ENCODE measurements at regions not wholly inside any gene's neighbourhood (a gene's known extent, or its start where the extent isn't known, plus 50 kb on each side); places are given as distances from the start of the nearest gene placed in this dataset.

DNA sequence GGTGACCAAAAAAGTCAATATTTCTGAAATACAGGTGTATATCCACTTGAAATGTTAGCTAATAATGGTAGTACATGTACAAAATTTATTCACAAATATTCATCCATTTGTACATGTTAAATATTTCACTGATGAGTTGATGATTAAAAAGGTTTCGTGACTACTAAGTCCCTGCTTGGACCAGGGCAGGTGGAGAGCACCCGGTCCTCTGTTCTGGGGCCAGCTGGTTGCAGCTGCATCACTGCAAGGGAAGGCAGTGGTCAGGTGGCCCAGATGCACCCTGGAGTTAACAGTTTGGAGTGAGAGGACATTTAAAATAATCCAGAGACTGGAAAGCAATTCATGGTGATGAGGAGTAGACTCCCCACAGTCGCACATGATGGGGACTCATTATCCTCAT is 141.2 kb downstream of the ZBTB18 start:
- DNase-seq: no peak

- DNase-seq: no peak
These were observed 145.6 kb downstream of the ZBTB18 start for GRCh38 chr1:244196571-244197285.

GRCh38 chr1:244197851-244198375 is 146.8 kb downstream of the ZBTB18 start:
- DNase-seq: no peak

GRCh38 chr1:244199902-244200301 is 148.8 kb downstream of the ZBTB18 start:
- DNase-seq: no peak

- DNase-seq: no peak
These were observed 149.5 kb downstream of the ZBTB18 start for GRCh38 chr1:244200596-244200995.

DNA sequence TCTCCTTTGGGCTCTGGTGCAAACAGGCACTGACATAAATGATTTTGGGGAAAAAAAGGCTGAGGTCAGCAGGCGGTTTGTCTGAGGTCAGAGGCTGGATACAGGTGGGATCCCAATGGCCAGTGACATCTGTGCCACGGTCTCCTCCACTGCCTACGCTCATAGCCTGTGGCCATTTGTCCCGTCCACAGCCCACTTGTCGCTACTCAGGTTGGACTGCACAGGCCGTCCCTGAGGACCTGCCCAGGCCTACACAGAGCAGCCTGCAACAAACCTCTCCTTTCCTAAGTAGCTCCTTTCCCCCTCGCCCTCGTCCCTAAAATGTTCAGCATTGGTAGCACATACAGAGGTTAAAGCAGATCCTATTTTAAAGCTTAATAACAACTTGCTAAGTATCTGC is 150.7 kb downstream of the ZBTB18 start:
- no peak for DNase-seq

DNA sequence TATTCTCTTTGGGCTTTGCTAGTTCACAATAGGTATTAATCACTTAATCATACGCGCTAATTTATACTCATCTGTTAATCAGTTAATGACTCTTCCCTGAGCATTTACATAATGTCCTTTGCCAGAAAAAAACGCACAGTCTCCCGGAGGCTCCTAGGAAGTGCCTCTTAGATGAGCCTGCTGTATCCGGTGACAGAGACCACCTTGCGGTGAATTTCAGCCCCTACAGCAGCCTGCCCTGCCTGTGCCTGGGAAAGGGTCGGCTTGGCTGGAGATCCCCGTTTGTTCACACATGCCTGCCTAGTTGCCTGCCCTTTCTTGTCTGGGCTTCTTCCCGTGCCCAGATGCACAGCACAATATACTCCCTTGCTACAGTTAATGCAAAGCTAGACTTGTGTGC is 152.9 kb downstream of the ZBTB18 start:
- DNase-seq: no peak

GRCh38 chr1:244205171-244205570 is 154.1 kb downstream of the ZBTB18 start:
- DNase-seq: no peak

DNA sequence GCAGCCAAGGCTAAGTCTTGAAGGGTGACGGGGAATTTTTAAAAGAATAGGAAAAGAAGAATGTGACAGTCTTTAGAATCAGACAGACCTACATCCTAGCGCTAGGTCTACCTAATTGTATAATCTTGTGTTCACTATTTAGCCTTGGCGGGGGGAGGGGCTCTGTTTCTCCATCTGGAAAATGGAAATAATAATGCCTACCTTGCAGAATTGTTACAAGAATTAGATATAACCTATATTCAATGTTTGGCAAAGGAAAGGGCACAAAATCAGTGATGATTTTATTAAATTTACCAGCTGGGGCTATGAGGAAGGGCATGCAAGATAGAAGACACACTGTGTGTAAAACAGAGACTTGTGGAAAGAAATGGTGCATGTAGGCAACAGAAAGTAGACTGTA is 154.8 kb downstream of the ZBTB18 start:
- DNase-seq: no peak

GRCh38 chr1:244207042-244207934 is 156.2 kb downstream of the ZBTB18 start:
- no peak for DNase-seq

DNA sequence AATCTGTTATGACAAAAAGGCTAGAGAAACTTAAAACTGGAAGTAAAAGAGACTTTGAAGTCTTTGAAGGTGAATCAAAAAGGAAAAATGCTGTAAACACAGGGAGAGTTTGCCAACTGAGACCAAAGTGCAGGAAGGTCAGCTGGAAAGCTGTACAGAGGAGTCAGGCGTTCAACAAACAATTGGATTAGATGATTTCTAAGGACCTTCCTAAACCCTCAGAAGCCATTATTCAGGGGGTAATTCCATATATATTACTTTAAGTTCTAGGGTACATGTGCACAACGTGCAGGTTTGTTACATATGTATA is 156.8 kb downstream of the ZBTB18 start:
- DNase-seq: no peak

DNA sequence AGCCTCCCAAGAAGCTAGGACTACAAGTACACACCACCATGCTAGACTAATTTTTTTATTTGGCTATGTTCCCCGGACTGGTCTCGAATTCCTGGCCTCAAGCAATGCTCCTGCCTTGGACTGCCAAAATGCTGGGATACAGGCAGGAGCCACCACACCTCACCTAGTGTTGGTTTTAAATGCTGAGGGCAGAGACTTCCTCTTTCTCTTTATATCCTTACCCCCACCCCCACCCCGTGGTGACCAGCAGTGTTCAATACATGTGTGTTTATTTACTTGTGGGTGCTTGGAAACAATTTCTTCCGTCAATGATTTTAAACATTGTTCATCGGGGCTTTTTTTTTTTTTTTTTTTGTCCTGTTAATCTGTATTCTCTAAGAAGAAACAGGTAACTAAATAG is 158.9 kb downstream of the ZBTB18 start:
- DNase-seq: no peak

- no peak for DNase-seq
These were observed 159.9 kb downstream of the ZBTB18 start for GRCh38 chr1:244210884-244211558.

DNA sequence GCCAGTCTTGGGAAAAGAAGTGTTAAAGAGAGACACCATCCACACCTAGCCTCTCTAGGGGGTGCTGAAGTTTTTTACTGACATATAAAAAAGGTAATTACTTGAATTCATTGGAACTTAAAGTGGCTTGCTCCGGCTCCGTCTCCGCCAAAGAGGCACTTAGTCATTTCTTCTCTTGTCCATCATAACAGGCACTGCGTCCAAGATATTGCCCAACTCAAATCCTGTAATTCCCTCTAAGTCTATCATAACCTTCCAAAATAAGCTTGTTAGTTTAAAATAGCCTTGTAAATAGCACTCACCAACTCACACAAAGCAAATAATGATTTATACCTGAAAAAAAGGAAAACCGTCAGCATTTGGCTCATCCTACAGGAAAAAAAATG is 160.5 kb downstream of the ZBTB18 start:
- no peak for DNase-seq

- DNase-seq: peak in 3 of 51 donors; percentile 9 to 23 (median 20)
These were observed 161.1 kb downstream of the ZBTB18 start for GRCh38 chr1:244212219-244212618.

DNA sequence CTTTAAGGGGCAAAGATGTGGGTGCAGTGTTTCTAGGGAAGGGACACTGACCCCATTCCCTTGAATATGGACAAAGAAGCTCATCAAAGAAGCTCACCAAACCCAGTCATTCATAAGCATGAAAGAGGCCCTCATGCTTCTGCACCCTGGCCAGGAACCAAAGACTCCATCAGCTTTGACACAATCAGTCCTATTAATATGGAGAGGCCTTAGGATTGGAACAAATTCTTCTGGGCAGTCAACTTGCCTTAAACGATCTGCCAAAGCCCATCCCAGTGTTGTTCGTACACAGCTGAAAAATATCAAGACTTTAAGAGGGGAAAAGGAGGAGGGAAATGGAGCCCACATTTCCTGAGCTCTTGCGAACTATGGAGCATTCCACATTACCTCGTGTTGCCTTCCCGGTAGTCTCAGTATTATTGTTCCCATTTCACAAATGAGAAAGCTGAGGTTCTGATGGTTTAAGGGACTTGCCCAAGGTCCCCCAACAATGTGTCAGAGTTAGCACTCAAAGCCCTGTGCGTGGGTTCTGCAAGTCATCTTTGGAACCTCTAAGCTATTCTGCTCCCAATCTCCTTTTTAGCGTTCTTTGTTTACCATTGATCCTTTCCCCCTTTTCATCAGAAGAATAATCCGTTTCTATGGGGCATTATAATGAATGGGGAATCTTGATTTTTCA is 161.9 kb downstream of the ZBTB18 start:
- peak in 21 of 51 donors; percentile 4 to 86 (median 26) for DNase-seq

GRCh38 chr1:244214009-244214967 is 163.2 kb downstream of the ZBTB18 start:
- DNase-seq: no peak

- no peak for DNase-seq
These were observed 165.8 kb downstream of the ZBTB18 start for GRCh38 chr1:244216836-244217235.

DNA sequence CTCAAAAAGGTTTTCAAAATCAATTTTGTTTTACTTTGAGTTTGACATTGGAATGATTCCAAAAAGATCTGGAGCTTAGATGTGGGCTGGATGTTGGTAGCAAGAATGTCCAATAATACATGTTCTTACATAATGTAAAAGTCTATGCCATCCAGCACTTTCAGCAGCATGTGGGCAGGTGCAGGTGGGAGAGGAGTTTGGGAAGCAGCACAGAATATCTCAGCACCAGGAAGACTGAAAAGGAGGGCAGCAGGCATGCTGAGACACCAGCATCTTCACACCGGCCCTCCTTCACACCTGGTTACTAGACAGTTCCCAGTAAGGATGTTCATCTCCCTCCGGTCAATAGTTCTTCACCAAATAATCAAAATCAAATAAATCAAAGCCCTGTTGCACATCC is 166.6 kb downstream of the ZBTB18 start:
- DNase-seq: no peak

- DNase-seq: peak in 35 of 51 donors; percentile 13 to 81 (median 55)
These were observed 167.1 kb downstream of the ZBTB18 start for GRCh38 chr1:244218220-244218619.

Data from hypothalamus (tissue), 51 donors.